ENCODE measurements at regions not wholly inside any gene's neighbourhood (a gene's known extent, or its start where the extent isn't known, plus 50 kb on each side); places are given as distances from the start of the nearest gene placed in this dataset.

- DNase-seq = no peak
Observed at GRCh38 chr3:159629329-159630084, 359.1 kb upstream of the IL12A start.

DNA sequence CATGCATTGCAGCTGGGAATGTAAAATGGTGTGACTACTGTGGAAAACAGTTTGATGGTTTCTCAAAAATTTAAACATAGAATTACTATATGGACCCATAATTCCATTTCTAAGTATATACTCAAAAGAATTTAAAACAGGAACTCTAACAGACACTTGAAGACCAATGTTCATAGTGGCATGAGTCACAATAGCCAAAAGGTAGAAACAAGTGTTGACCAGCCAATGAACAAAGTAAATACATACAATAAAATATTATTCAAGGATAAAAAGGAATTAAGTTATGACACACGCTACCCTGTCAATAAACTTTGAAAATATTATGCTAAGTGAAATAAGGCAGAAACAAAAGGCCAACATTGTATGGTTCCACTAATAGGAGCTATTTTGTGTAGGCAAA lies 357.4 kb upstream of the IL12A start:
- DNase-seq = no peak

- DNase-seq = no peak
Observed at GRCh38 chr3:159632128-159632527, 356.5 kb upstream of the IL12A start.

DNA sequence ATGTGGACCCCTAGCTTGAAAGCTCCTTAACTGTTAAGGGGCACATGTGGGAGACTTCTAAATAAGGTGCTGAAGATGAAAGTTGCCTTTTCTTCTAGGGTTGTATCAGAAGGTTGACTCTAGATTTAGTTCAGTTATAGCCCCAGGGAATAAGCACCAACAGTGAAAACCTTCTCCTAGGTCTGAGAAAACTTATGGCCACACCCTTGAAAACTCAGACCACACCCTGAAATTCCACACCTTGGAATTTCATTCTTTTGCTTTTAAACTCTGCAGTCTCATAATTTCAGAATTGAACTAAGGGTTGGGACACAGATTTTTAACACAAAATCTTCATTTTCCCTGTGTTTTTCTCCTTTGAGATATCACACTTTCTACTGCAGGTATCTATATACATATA lies 355.8 kb upstream of the IL12A start:
- no peak for DNase-seq

DNA sequence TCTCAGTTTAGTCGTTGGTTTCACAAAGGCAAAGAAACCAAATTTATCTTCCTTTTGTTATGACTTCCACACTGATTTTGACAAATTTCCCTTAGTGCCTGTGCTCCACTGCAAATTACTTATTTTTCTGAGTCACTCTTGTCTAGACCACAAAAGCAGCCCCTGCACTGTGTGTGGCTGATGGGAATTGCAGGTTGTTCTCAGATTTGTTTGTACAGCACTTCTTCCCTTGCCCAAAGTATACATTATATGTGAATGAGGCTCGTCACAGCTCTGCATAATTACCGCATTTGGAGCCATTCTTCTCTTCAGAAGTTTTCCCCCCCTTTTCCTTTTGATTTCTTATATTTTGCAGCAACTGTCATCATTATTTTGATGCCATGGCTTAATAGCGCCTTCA lies 354.2 kb upstream of the IL12A start:
- no peak for DNase-seq

GRCh38 chr3:159635047-159635641 lies 353.5 kb upstream of the IL12A start:
- no peak for DNase-seq

- DNase-seq = no peak
Observed at GRCh38 chr3:159637883-159638542, 350.6 kb upstream of the IL12A start.

DNA sequence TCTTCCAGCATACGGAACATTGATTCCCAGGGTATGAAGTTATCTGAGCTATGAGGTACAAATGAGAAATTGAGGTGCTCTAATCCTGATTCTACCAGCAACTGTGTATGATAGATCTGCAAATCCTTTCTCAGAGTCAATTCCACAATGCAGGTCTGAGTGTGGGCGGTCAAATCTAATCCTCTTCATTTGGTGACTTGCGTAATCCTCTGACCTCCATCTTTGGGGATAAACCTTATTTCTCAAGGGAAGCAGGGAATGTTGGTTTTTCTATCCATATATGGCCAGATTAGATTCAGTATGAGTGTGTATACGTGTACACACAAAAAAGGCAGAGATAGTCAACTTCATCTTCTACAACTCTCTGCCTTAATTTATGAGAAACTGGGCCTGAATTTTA lies 348.4 kb upstream of the IL12A start:
- DNase-seq = no peak

DNA sequence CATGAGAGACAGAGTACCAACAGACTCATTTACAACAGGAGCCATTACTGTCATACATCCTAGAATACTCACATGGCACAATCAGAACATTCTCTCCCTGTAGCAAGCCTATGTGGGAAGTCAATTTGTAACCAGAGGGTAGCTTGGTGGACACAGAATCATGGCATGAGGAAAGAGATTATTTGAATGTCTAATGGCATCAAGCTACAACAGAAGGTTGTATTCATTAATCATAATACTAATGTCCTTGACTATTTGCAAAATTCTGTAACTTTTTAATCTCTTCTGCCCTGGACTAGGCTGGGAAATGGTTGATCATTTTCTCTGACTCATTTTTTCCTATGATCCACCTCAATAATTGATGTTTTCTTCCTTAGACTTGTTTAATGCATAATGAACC lies 345.2 kb upstream of the IL12A start:
- DNase-seq = no peak

- DNase-seq = no peak
Observed at GRCh38 chr3:159645874-159646273, 342.8 kb upstream of the IL12A start.

DNA sequence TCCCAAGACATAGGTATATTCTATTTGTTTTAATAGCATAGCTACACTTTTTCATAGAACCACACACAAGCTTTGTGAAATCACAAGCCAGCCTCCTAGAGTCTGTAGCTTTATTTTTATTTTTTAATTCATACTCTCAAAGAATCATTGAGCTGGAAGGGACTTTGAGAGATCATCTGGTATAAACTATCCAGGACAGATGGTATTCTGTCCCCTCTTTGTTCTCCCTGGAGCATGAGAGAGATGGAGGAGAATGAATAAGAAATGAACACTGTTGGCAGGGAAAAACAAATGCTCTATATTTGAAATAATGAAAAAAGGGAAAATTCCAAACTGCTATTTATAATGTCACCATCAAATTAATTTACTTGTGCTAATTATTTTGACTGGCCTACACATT lies 338.7 kb upstream of the IL12A start:
- peak; percentile 54 for DNase-seq

GRCh38 chr3:159650726-159651125 lies 337.9 kb upstream of the IL12A start:
- DNase-seq = no peak

GRCh38 chr3:159652452-159652851 lies 336.2 kb upstream of the IL12A start:
- no peak for DNase-seq

- no peak for DNase-seq
Observed at GRCh38 chr3:159654183-159655134, 334.2 kb upstream of the IL12A start.

DNA sequence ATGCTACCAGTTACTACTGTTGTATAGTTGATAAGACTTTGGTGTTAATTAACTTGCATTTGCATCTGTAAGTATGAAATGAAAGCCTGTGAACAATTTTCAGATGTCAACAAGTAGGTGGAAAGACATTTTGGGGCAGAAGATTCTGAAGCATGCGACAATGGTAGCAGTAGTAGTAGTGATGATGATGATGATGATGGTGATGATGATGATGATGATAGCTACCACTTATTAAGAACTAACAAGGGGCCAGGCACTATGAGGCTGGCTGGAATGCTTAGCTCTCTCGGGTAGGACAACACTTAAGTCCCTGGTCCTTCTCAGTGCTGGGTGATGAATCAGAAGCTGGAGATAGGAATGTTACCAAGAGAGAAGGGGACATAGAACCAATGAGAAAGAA lies 333.4 kb upstream of the IL12A start:
- no peak for DNase-seq

- no peak for DNase-seq
Observed at GRCh38 chr3:159657176-159657575, 331.5 kb upstream of the IL12A start.

DNA sequence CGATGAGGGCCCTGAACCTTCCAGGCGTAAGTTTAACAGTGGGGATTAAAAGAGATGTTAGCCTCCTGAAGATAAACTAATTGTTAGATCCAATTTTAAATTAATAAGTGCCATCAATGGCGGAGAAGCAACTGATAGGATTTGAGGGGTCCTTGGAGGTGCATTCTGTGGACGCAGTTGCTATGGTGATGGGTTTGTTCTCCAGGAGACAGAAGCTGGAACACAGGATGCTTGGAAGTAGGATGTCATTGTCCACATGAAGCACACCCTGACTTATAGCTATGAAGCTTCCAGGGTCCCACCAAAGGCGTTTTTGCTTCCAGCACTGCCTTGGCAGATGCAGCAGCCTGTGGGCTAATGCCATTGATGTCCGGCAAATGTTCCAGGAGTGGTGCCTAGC lies 331.0 kb upstream of the IL12A start:
- no peak for DNase-seq

- no peak for DNase-seq
Observed at GRCh38 chr3:159660326-159660725, 328.3 kb upstream of the IL12A start.

GRCh38 chr3:159660901-159661300 lies 327.7 kb upstream of the IL12A start:
- no peak for DNase-seq

GRCh38 chr3:159662549-159662948 lies 326.1 kb upstream of the IL12A start:
- DNase-seq = no peak

DNA sequence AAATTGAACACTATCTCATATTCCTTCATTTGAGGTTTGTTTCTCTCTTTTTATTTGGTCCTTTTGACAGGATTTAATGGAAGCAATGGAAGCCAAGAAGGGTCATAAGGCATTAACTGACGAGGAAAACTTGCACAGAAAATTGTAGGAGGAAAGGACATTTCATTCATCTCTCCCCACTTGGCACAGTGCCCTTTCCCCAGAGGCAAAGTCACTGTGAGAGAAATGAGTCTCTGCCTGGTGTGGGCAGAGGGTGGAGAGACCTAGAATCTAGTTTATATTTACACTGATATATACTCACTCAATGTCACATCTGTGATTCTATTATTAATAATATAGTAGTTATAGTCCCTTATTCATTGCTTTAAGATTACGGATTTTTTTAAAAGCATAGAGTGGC lies 324.6 kb upstream of the IL12A start:
- no peak for DNase-seq

- no peak for DNase-seq
Observed at GRCh38 chr3:159664653-159665052, 324.0 kb upstream of the IL12A start.

DNA sequence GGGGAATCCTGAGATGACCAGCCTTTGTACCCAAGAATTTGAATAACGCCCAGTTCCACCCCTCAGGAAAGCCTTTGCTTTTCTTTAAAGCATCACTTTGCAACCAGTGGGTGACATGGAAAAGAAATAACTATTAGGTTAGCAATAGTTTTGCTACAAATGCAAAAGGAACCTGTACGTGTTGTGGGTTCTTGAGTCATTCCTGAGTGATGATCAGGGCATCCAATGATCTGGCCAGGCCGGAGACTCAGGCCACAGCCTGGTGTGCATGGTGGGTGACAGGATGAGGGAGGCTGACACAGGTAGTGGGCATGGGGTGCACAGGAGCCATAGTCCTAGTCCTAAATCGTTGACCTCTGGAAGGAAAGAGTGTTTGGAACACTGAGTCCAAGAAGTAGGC lies 321.4 kb upstream of the IL12A start:
- no peak for DNase-seq
